ENCODE measurements at regions not wholly inside any gene's neighbourhood (a gene's known extent, or its start where the extent isn't known, plus 50 kb on each side); places are given as distances from the start of the nearest gene placed in this dataset.

- Histone ChIP-seq H3K36me3 (no peaks in the 10 kb centered on the region), H3K27me3 (replicated peaks; ENCODE audit: insufficient read depth) (no peaks in the 10 kb centered on the region), H3K4me1 (replicated peaks) (no peaks in the 10 kb centered on the region), H3K27ac (no peak overlapping the region), H3K4me3 (no peak overlapping the region), H3K9me3 (no peaks in the 10 kb centered on the region)
- no peak for DNase-seq (ENCODE audit: low spot score)
- TF ChIP-seq POLR2AphosphoS5 (IDR thresholded peaks at IDR 0.05) (no peak), POLR2A (IDR thresholded peaks at IDR 0.05) (no peak)
- WGBS: 100% methylated on average over 1 of the region's 1 CpG
- intact Hi-C loops (cut with DNase I): no loop called here
Observed at GRCh38 chr9:101860920-101861319, 122.5 kb upstream of the GRIN3A start.

GRCh38 chr9:101859620-101860019 is 121.2 kb upstream of the GRIN3A start:
- H3K4me1 ChIP-seq (replicated peaks): no peaks in the 10 kb centered on the region
- no peaks in the 10 kb centered on the region for H3K9me3 ChIP-seq
- WGBS: 61% methylated on average over 3 of the region's 3 CpGs
- H3K27ac ChIP-seq: no peak overlapping the region
- H3K36me3 ChIP-seq: no peaks in the 10 kb centered on the region
- H3K27me3 ChIP-seq (replicated peaks; ENCODE audit: insufficient read depth): no peaks in the 10 kb centered on the region
- H3K4me3 ChIP-seq: no peak overlapping the region
- no peak for DNase-seq (ENCODE audit: low spot score)
- no peak for TF ChIP-seq POLR2A (IDR thresholded peaks at IDR 0.05)
- no peak for TF ChIP-seq POLR2AphosphoS5 (IDR thresholded peaks at IDR 0.05)
- TF ChIP-seq, protein P1, sequence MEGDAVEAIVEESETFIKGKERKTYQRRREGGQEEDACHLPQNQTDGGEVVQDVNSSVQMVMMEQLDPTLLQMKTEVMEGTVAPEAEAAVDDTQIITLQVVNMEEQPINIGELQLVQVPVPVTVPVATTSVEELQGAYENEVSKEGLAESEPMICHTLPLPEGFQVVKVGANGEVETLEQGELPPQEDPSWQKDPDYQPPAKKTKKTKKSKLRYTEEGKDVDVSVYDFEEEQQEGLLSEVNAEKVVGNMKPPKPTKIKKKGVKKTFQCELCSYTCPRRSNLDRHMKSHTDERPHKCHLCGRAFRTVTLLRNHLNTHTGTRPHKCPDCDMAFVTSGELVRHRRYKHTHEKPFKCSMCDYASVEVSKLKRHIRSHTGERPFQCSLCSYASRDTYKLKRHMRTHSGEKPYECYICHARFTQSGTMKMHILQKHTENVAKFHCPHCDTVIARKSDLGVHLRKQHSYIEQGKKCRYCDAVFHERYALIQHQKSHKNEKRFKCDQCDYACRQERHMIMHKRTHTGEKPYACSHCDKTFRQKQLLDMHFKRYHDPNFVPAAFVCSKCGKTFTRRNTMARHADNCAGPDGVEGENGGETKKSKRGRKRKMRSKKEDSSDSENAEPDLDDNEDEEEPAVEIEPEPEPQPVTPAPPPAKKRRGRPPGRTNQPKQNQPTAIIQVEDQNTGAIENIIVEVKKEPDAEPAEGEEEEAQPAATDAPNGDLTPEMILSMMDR (IDR thresholded peaks at IDR 0.05): no peak
- intact Hi-C loops (cut with DNase I): no loop called here

GRCh38 chr9:101858026-101858425 is 119.6 kb upstream of the GRIN3A start:
- no peak for TF ChIP-seq POLR2A (IDR thresholded peaks at IDR 0.05)
- TF ChIP-seq, protein P1 (IDR thresholded peaks at IDR 0.05): no peak
- TF ChIP-seq POLR2AphosphoS5 (IDR thresholded peaks at IDR 0.05): no peak
- Histone ChIP-seq H3K27ac (no peak overlapping the region), H3K27me3 (replicated peaks; ENCODE audit: insufficient read depth) (no peaks in the 10 kb centered on the region), H3K9me3 (no peaks in the 10 kb centered on the region), H3K4me1 (replicated peaks) (no peaks in the 10 kb centered on the region), H3K4me3 (no peak overlapping the region), H3K36me3 (no peaks in the 10 kb centered on the region)
- intact Hi-C loops (cut with DNase I): no loop called here
- no peak for DNase-seq (ENCODE audit: low spot score)
- WGBS: 60% methylated on average over 5 of the region's 5 CpGs

- Histone ChIP-seq H3K36me3 (no peaks in the 10 kb centered on the region), H3K4me1 (replicated peaks) (no peaks in the 10 kb centered on the region), H3K9me3 (no peaks in the 10 kb centered on the region), H3K27ac (no peak overlapping the region), H3K4me3 (no peak overlapping the region), H3K27me3 (replicated peaks; ENCODE audit: insufficient read depth) (no peaks in the 10 kb centered on the region)
- no peak for DNase-seq (ENCODE audit: low spot score)
- TF ChIP-seq POLR2AphosphoS5 (IDR thresholded peaks at IDR 0.05) (no peak), POLR2A (IDR thresholded peaks at IDR 0.05) (no peak)
- TF ChIP-seq, protein P1 (IDR thresholded peaks at IDR 0.05): no peak
- 33% methylated on average over 1 of the region's 1 CpG for WGBS
- intact Hi-C loops (cut with DNase I): no loop called here
Observed at GRCh38 chr9:101849102-101849707, 110.8 kb upstream of the GRIN3A start.

DNA sequence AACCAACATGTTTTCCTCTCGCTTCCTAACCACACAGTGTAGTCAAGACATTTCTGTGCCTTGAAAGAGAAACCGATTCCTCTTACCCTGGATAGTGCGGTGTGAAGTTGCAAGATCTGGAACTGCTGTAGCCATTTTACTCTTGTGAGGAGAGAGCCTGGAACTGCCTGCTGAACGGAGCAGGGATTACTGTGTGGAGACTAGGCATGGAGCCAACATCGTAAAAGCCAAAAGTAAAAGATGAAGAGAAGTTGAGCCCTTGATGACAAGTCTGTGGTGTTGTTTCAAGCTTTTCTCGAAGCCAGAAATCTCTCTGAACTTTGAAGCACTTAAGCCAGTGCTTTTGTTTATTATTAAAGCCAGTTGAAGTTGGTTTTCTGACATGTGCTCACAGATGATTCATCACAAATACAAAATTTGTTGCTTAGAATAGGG is 110.1 kb upstream of the GRIN3A start:
- 34% methylated on average over 6 of the region's 6 CpGs for WGBS
- intact Hi-C loops (cut with DNase I): no loop called here
- H3K9me3 ChIP-seq: no peaks in the 10 kb centered on the region
- H3K4me1 ChIP-seq (replicated peaks): no peaks in the 10 kb centered on the region
- no peaks in the 10 kb centered on the region for H3K27me3 ChIP-seq (replicated peaks; ENCODE audit: insufficient read depth)
- H3K36me3 ChIP-seq: no peaks in the 10 kb centered on the region
- H3K4me3 ChIP-seq: no peak overlapping the region
- no peak for DNase-seq (ENCODE audit: low spot score)
- TF ChIP-seq POLR2AphosphoS5 (IDR thresholded peaks at IDR 0.05): no peak
- TF ChIP-seq, protein P1 (IDR thresholded peaks at IDR 0.05): no peak
- TF ChIP-seq POLR2A (IDR thresholded peaks at IDR 0.05): no peak
- H3K27ac ChIP-seq: no peak overlapping the region

All from prostate gland (tissue), 2 donors.